H1 (cell line): ENCODE measurements at regions not wholly inside any gene's neighbourhood (a gene's known extent, or its start where the extent isn't known, plus 50 kb on each side); places are given as distances from the start of the nearest gene placed in this dataset.
"Not testable (repeated sequence)": the region's sequence is repeated elsewhere in the genome, so short reads cannot be mapped to it uniquely, and the experiment has no call there.

Experiments
- CTCF ChIA-PET: fragments of 300-600 bp; sonication (Branson Sonifier 250); formaldehyde crosslinking; loops from one replicate; lab custom pipeline; 2021; ENCODE audit not compliant: partially characterized antibody; lab: Charles Lee
- POLR2A ChIA-PET: fragments of 300-600 bp; sonication (Branson Sonifier 250); formaldehyde crosslinking; loops from one replicate; lab custom pipeline; 2021; ENCODE audit warnings: inconsistent platforms; ENCODE audit not compliant: partially characterized antibody; lab: Charles Lee
- DNase-seq, 2 experiments: peaks; one replicate each; pipeline versions ENCODE4 v3.0.0 to v3.0.0-alpha.2; 2010 to 2022; ENCODE audit warnings: low spot score in 2 of 2, low read depth in 1 of 2, mixed read lengths in 1 of 2
- FAIRE-seq: peaks from 2 replicates; lab custom pipeline; 2011; peaks lifted over from hg19 to GRCh38; lab: Jason Lieb, UNC
- H2AFZ ChIP-seq: 2 replicates; pipeline ENCODE4 v1.8.1; 2012; ENCODE audit warnings: low read length, inconsistent platforms
- H2AK5ac ChIP-seq: 2 replicates; pipeline ENCODE4 v1.6.1; 2013; ENCODE audit warnings: low read depth, low read length
- H2BK120ac ChIP-seq: replicated peaks from 2 replicates; pipeline ENCODE3; 2013; ENCODE audit warnings: low read depth, low read length, inconsistent platforms
- H2BK12ac ChIP-seq: 2 replicates; pipeline ENCODE4 v1.6.1; 2013; ENCODE audit warnings: low read depth, low read length
- H2BK15ac ChIP-seq: 2 replicates; pipeline ENCODE4 v1.6.1; 2013; ENCODE audit warnings: low read length
- H2BK20ac ChIP-seq: 2 replicates; pipeline ENCODE4 v1.6.1; 2013; ENCODE audit warnings: low read length
- H2BK5ac ChIP-seq: 2 replicates; pipeline ENCODE4 v1.6.1; 2013; ENCODE audit warnings: low read depth, low read length
- H3K14ac ChIP-seq: 2 replicates; pipeline ENCODE4 v1.6.1; 2013; ENCODE audit warnings: inconsistent platforms; ENCODE audit not compliant: insufficient read length
- H3K18ac ChIP-seq: 2 replicates; pipeline ENCODE4 v1.6.1; 2013; ENCODE audit warnings: low read length; ENCODE audit errors: extremely low read depth
- H3K23ac ChIP-seq: 2 replicates; pipeline ENCODE4 v1.6.1; 2013; ENCODE audit warnings: inconsistent platforms; ENCODE audit not compliant: insufficient read length
- H3K23me2 ChIP-seq: 2 replicates; pipeline ENCODE4 v1.6.1; 2013; ENCODE audit warnings: low read depth, low read length
- H3K27ac ChIP-seq: 2 replicates; pipeline ENCODE4 v1.6.1; 2011; ENCODE audit warnings: low read depth, low read length, inconsistent platforms
- H3K27me3 ChIP-seq, 4 experiments: replicated peaks in 1 of 4; 1 replicate in 1 of 4; 2 replicates in 3 of 4; pipeline versions ENCODE4 v1.6.1 to v1.8.1; 2011 to 2013; ENCODE audit warnings: low read length in 3 of 4, mild to moderate bottlenecking in 3 of 4, inconsistent platforms in 2 of 4, mixed read lengths in 2 of 4, moderate library complexity in 1 of 4; ENCODE audit not compliant: control insufficient read depth in 3 of 4, insufficient read depth in 3 of 4; ENCODE audit errors: extremely low read depth in 1 of 4
- H3K36me3 ChIP-seq, 4 experiments: 2 replicates each; pipeline versions ENCODE4 v1.6.1 to v1.8.1; 2011 to 2013; ENCODE audit warnings: mild to moderate bottlenecking in 4 of 4, low read length in 3 of 4, moderate library complexity in 2 of 4, control low read depth in 1 of 4, inconsistent platforms in 1 of 4; ENCODE audit not compliant: insufficient read depth in 4 of 4, control insufficient read depth in 2 of 4
- H3K4ac ChIP-seq: replicated peaks from 2 replicates; pipeline ENCODE3; 2013; ENCODE audit warnings: low read length, low read depth, mixed read lengths, inconsistent platforms; ENCODE audit not compliant: insufficient read length
- H3K4me1 ChIP-seq, 4 experiments: replicated peaks in 1 of 4; 1 replicate in 1 of 4; 2 replicates in 3 of 4; pipeline versions ENCODE4 v1.6.1 to v1.8.1; 2011 to 2013; ENCODE audit warnings: low read length in 3 of 4, inconsistent platforms in 2 of 4, mixed read lengths in 1 of 4; ENCODE audit not compliant: insufficient read depth in 4 of 4, control insufficient read depth in 3 of 4
- H3K4me2 ChIP-seq, 2 experiments: 2 replicates each; pipeline versions ENCODE4 v1.6.1 to v1.8.1; 2011 to 2013; ENCODE audit warnings: low read depth in 2 of 2, low read length in 2 of 2, control low read depth in 1 of 2, inconsistent platforms in 1 of 2, mild to moderate bottlenecking in 1 of 2; ENCODE audit not compliant: insufficient read depth in 1 of 2
- H3K4me3 ChIP-seq, 4 experiments: fragments of 200-600, 300-600 bp in 1 of 4; sonication (generic), shearing (Covaris generic), sonication (Bioruptor Twin) in 1 of 4; 2 replicates each; pipeline versions ENCODE4 v1.5.1 to v1.8.1; 2011 to 2016; ENCODE audit warnings: low read length in 4 of 4, low read depth in 3 of 4, control low read depth in 2 of 4, inconsistent platforms in 2 of 4, mild to moderate bottlenecking in 2 of 4, mixed read lengths in 1 of 4, moderate library complexity in 1 of 4; ENCODE audit not compliant: insufficient read depth in 2 of 4; ENCODE audit errors: extremely low read depth in 1 of 4
- H3K56ac ChIP-seq: replicated peaks from 2 replicates; pipeline ENCODE3; 2013; ENCODE audit warnings: low read depth, mild to moderate bottlenecking, mixed read lengths, low read length, inconsistent platforms; ENCODE audit not compliant: insufficient read length
- H3K79me1 ChIP-seq: 2 replicates; pipeline ENCODE4 v1.6.1; 2013; ENCODE audit warnings: low read depth, low read length, control low read depth
- H3K79me2 ChIP-seq, 2 experiments: 2 replicates each; pipeline versions ENCODE4 v1.6.1 to v1.8.1; 2012 to 2013; ENCODE audit warnings: low read length in 2 of 2, mild to moderate bottlenecking in 2 of 2, inconsistent platforms in 1 of 2; ENCODE audit not compliant: insufficient read depth in 2 of 2, control insufficient read depth in 1 of 2
- H3K9ac ChIP-seq, 4 experiments: replicated peaks in 1 of 4; 1 replicate in 1 of 4; 2 replicates in 3 of 4; pipeline versions ENCODE4 v1.6.1 to v1.8.1; 2011 to 2013; ENCODE audit warnings: low read depth in 3 of 4, low read length in 3 of 4, control low read depth in 2 of 4, mild to moderate bottlenecking in 2 of 4, moderate library complexity in 2 of 4, inconsistent platforms in 1 of 4; ENCODE audit errors: extremely low read depth in 1 of 4
- H3K9me3 ChIP-seq, 2 experiments: 2 replicates each; pipeline versions ENCODE4 v1.6.1 to v1.8.1; 2012 to 2013; ENCODE audit warnings: mild to moderate bottlenecking in 2 of 2, moderate library complexity in 2 of 2, control low read depth in 1 of 2, inconsistent platforms in 1 of 2, low read depth in 1 of 2, low read length in 1 of 2, mixed read lengths in 1 of 2; ENCODE audit not compliant: insufficient read depth in 2 of 2
- H4K20me1 ChIP-seq, 2 experiments: replicated peaks in 1 of 2; 2 replicates each; pipeline versions ENCODE3 to v1.8.1; 2011 to 2013; ENCODE audit warnings: inconsistent platforms in 2 of 2, low read length in 2 of 2, mild to moderate bottlenecking in 1 of 2; ENCODE audit not compliant: insufficient read depth in 2 of 2, control insufficient read depth in 1 of 2
- H4K5ac ChIP-seq: 2 replicates; pipeline ENCODE4 v1.6.1; 2013; ENCODE audit warnings: low read length, low read depth, mixed read lengths, inconsistent platforms; ENCODE audit not compliant: insufficient read length
- H4K8ac ChIP-seq: 2 replicates; pipeline ENCODE4 v1.8.0; 2013; ENCODE audit warnings: mild to moderate bottlenecking, moderate library complexity, low read length, inconsistent platforms; ENCODE audit not compliant: insufficient read depth; ENCODE audit errors: extremely low read depth
- H4K91ac ChIP-seq: replicated peaks from 2 replicates; pipeline ENCODE3; 2013; ENCODE audit warnings: low read length, mixed read lengths, inconsistent platforms; ENCODE audit not compliant: insufficient read length
- WGBS, 2 experiments: shearing (Covaris generic) in 1 of 2; methylation state at CpG; one replicate each; pipeline versions ENCODE4 v1.1.6 to v1.1.7; 2013 to 2015; ENCODE audit warnings: low lambda C conversion rate in 2 of 2, mixed read lengths in 2 of 2, inconsistent platforms in 1 of 2, low coverage in 1 of 2, missing lambda C conversion rate in 1 of 2; ENCODE audit not compliant: insufficient replicate concordance in 2 of 2, insufficient coverage in 1 of 2, insufficient read length in 1 of 2; ENCODE audit errors: extremely low coverage in 1 of 2, missing lambda C conversion rate in 1 of 2; 5-methylcytosine and 5-hydroxymethylcytosine counted together

DNA sequence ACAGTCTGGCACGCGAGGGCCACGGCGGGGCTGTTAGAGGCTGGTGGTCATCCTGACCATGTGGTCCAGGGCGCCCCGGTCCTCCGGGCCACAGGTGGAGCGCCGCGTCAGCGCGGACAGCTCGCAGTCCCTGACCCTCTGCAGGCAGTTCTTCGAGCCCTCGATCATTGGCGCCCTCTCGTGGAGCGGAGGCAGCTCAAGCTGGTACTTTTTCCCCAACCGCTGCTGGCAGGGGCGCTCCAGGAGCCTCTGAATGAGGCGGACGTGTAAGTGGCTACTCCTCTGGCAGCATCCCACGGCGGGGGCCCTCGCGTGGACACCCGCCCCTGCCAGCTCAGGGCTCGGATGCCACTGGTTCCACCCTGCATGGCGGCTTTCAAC, 82.9 kb downstream of the TRIM51G start:
- H4K91ac ChIP-seq, H3K4me1 ChIP-seq, H4K20me1 ChIP-seq, H3K14ac ChIP-seq, H2BK15ac ChIP-seq, H2AFZ ChIP-seq, H3K4me3 ChIP-seq, FAIRE-seq, H3K36me3 ChIP-seq, H3K4ac ChIP-seq, H3K9ac ChIP-seq, H2AK5ac ChIP-seq, H4K8ac ChIP-seq, H3K23ac ChIP-seq, POLR2A ChIA-PET, H2BK5ac ChIP-seq, H4K5ac ChIP-seq, H2BK12ac ChIP-seq, H3K23me2 ChIP-seq, H3K79me2 ChIP-seq, H3K79me1 ChIP-seq, H3K18ac ChIP-seq, H3K56ac ChIP-seq, H3K27ac ChIP-seq, H3K4me2 ChIP-seq, H2BK20ac ChIP-seq, CTCF ChIA-PET, H3K27me3 ChIP-seq, H2BK120ac ChIP-seq, DNase-seq: not testable (repeated sequence)
- H3K9me3 ChIP-seq = peaks cover 11 to 35% of the 10 kb centered on the region in 2 experiments; a peak in 2 of 4 replicates
- WGBS, 2 experiments = 77% methylated on average over 13 of the region's 29 CpGs; no CpG with 5 or more reads in 1 of the 2 experiments
